Adipocyte (in vitro differentiated cells): ENCODE measurements at regions not wholly inside any gene's neighbourhood (a gene's known extent, or its start where the extent isn't known, plus 50 kb on each side); places are given as distances from the start of the nearest gene placed in this dataset.
A peak's percentile ranks its signal among the peaks of the same experiment; 100 is the strongest.
"Not testable (repeated sequence)": the region's sequence is repeated elsewhere in the genome, so short reads cannot be mapped to it uniquely, and the experiment has no call there.

Source experiments
- DNase-seq: peaks from one replicate; pipeline ENCODE4 v3.0.0-alpha.2; 2015; ENCODE audit warnings: low read depth
- H3K27me3 ChIP-seq: replicated peaks from 2 replicates; pipeline ENCODE4 v1.7.0; 2013; ENCODE audit warnings: mild to moderate bottlenecking, low read length, moderate library complexity; ENCODE audit not compliant: control insufficient read depth, insufficient read depth
- H3K36me3 ChIP-seq: 2 replicates; pipeline ENCODE4 v1.7.0; 2013; ENCODE audit warnings: low read length, mild to moderate bottlenecking, moderate library complexity; ENCODE audit not compliant: control insufficient read depth, insufficient read depth, severe bottlenecking
- H3K4me1 ChIP-seq: 2 replicates; pipeline ENCODE4 v1.7.0; 2013; ENCODE audit warnings: mild to moderate bottlenecking, low read length, moderate library complexity; ENCODE audit not compliant: control insufficient read depth, insufficient read depth
- H3K4me3 ChIP-seq: 2 replicates; pipeline ENCODE4 v1.7.0; 2013; ENCODE audit warnings: mild to moderate bottlenecking, low read length, moderate library complexity
- H3K9ac ChIP-seq: 2 replicates; pipeline ENCODE4 v1.7.0; 2013; ENCODE audit warnings: mild to moderate bottlenecking, low read length, moderate library complexity
- H3K9me3 ChIP-seq: 2 replicates; pipeline ENCODE4 v1.7.0; 2013; ENCODE audit warnings: mild to moderate bottlenecking, low read length, moderate library complexity; ENCODE audit not compliant: control insufficient read depth

GRCh38 chr9:62526306-62526705, 1336.5 kb downstream of the SPATA31A7 start:
- H3K4me1 ChIP-seq, H3K36me3 ChIP-seq, H3K27me3 ChIP-seq, H3K9ac ChIP-seq, DNase-seq, H3K4me3 ChIP-seq, H3K9me3 ChIP-seq: not testable (repeated sequence)

GRCh38 chr9:62532162-62532776, 1342.4 kb downstream of the SPATA31A7 start:
- H3K9me3 ChIP-seq, DNase-seq, H3K4me3 ChIP-seq, H3K27me3 ChIP-seq, H3K9ac ChIP-seq, H3K36me3 ChIP-seq, H3K4me1 ChIP-seq: not testable (repeated sequence)

GRCh38 chr9:62532777-62533173, 1342.9 kb downstream of the SPATA31A7 start:
- H3K27me3 ChIP-seq, H3K4me1 ChIP-seq, DNase-seq, H3K9ac ChIP-seq, H3K9me3 ChIP-seq, H3K36me3 ChIP-seq: not testable (repeated sequence)
- peak overlapping the region; percentile 54 for H3K4me3 ChIP-seq

- not testable (repeated sequence) for H3K9me3 ChIP-seq, H3K4me1 ChIP-seq, H3K9ac ChIP-seq, DNase-seq, H3K36me3 ChIP-seq, H3K27me3 ChIP-seq, H3K4me3 ChIP-seq
These were observed 1360.7 kb downstream of the SPATA31A7 start for GRCh38 chr9:62550539-62550938.

GRCh38 chr9:62560603-62561002, 1370.8 kb downstream of the SPATA31A7 start:
- H3K9me3 ChIP-seq, DNase-seq, H3K36me3 ChIP-seq, H3K27me3 ChIP-seq, H3K9ac ChIP-seq, H3K4me3 ChIP-seq, H3K4me1 ChIP-seq: not testable (repeated sequence)

- not testable (repeated sequence) for H3K27me3 ChIP-seq, DNase-seq, H3K36me3 ChIP-seq, H3K4me3 ChIP-seq, H3K4me1 ChIP-seq, H3K9ac ChIP-seq, H3K9me3 ChIP-seq
These were observed 1375.3 kb downstream of the SPATA31A7 start for GRCh38 chr9:62565132-62565531.

GRCh38 chr9:62566430-62566829, 1376.6 kb downstream of the SPATA31A7 start:
- H3K9ac ChIP-seq, H3K9me3 ChIP-seq, H3K4me1 ChIP-seq, H3K36me3 ChIP-seq, DNase-seq, H3K4me3 ChIP-seq, H3K27me3 ChIP-seq: not testable (repeated sequence)

- not testable (repeated sequence) for H3K4me1 ChIP-seq, H3K4me3 ChIP-seq, H3K36me3 ChIP-seq, H3K27me3 ChIP-seq, H3K9me3 ChIP-seq, H3K9ac ChIP-seq, DNase-seq
These were observed 1407.3 kb downstream of the SPATA31A7 start for GRCh38 chr9:62597128-62597527.
